Chondrocyte (in vitro differentiated cells): ENCODE measurements at regions not wholly inside any gene's neighbourhood (a gene's known extent, or its start where the extent isn't known, plus 50 kb on each side); places are given as distances from the start of the nearest gene placed in this dataset.

Experiments used
- DNase-seq: peaks from one replicate; pipeline ENCODE4 v3.0.0; 2021; ENCODE audit warnings: mixed read lengths, low spot score
- H3K27ac Mint-ChIP-seq: one replicate; pipeline ENCODE4 v1.8.0; 2021; ENCODE audit warnings: mild to moderate bottlenecking, moderate library complexity, mixed read lengths; ENCODE audit not compliant: unreplicated experiment
- H3K27me3 Mint-ChIP-seq: 2 replicates; pipeline ENCODE4 v1.8.0; 2021; ENCODE audit warnings: low read depth, mixed read lengths
- H3K36me3 Mint-ChIP-seq: 2 replicates; pipeline ENCODE4 v1.8.0; 2021; ENCODE audit warnings: low read depth, mixed read lengths
- H3K4me1 Mint-ChIP-seq: 2 replicates; pipeline ENCODE4 v1.8.0; 2021; ENCODE audit warnings: low read depth, mild to moderate bottlenecking, mixed read lengths
- H3K4me3 Mint-ChIP-seq: one replicate; pipeline ENCODE4 v1.8.0; 2021; ENCODE audit warnings: mild to moderate bottlenecking, moderate library complexity, mixed read lengths; ENCODE audit not compliant: unreplicated experiment
- H3K9me3 Mint-ChIP-seq: 2 replicates; pipeline ENCODE4 v1.8.0; 2021; ENCODE audit warnings: low read depth, mixed read lengths
- CTCF ChIP-seq: fragments of 200-600 bp; sonication (generic); IDR thresholded peaks from 2 replicates; pipeline ENCODE4 v1.5.0; 2021; ENCODE audit warnings: antibody characterized with exemption, mild to moderate bottlenecking, moderate library complexity

GRCh38 chr3:124131158-124131557 lies 139.2 kb upstream of the ROPN1 start:
- Mint-ChIP-seq H3K27ac (no peak overlapping the region), H3K4me3 (no peak overlapping the region), H3K4me1 (peaks cover 10% of the 10 kb centered on the region), H3K27me3 (no peaks in the 10 kb centered on the region), H3K36me3 (no peaks in the 10 kb centered on the region), H3K9me3 (no peaks in the 10 kb centered on the region)
- DNase-seq = no peak
- no peak for TF ChIP-seq CTCF

- no peak for TF ChIP-seq CTCF
- H3K4me3 Mint-ChIP-seq = no peak overlapping the region
- no peaks in the 10 kb centered on the region for H3K9me3 Mint-ChIP-seq
- no peaks in the 10 kb centered on the region for H3K36me3 Mint-ChIP-seq
- no peak overlapping the region for H3K27ac Mint-ChIP-seq
- H3K4me1 Mint-ChIP-seq = peaks cover 10% of the 10 kb centered on the region
- no peak for DNase-seq
- H3K27me3 Mint-ChIP-seq = no peaks in the 10 kb centered on the region
Measured at GRCh38 chr3:124131580-124131979, 139.7 kb upstream of the ROPN1 start.

GRCh38 chr3:124132813-124133212 lies 140.9 kb upstream of the ROPN1 start:
- H3K27ac Mint-ChIP-seq = no peak overlapping the region
- no peak overlapping the region for H3K4me3 Mint-ChIP-seq
- peaks cover 10% of the 10 kb centered on the region for H3K4me1 Mint-ChIP-seq
- no peaks in the 10 kb centered on the region for H3K9me3 Mint-ChIP-seq
- no peaks in the 10 kb centered on the region for H3K27me3 Mint-ChIP-seq
- no peak for TF ChIP-seq CTCF
- no peaks in the 10 kb centered on the region for H3K36me3 Mint-ChIP-seq
- no peak for DNase-seq

GRCh38 chr3:124133366-124133940 lies 141.5 kb upstream of the ROPN1 start:
- Mint-ChIP-seq H3K27ac (no peak overlapping the region), H3K4me1 (peaks cover 10% of the 10 kb centered on the region), H3K27me3 (no peaks in the 10 kb centered on the region), H3K9me3 (no peaks in the 10 kb centered on the region), H3K36me3 (no peaks in the 10 kb centered on the region), H3K4me3 (no peak overlapping the region)
- no peak for DNase-seq
- TF ChIP-seq CTCF = no peak

GRCh38 chr3:124137216-124137615 lies 145.3 kb upstream of the ROPN1 start:
- Mint-ChIP-seq H3K27me3 (no peaks in the 10 kb centered on the region), H3K27ac (no peak overlapping the region), H3K36me3 (no peaks in the 10 kb centered on the region), H3K4me3 (no peak overlapping the region), H3K9me3 (no peaks in the 10 kb centered on the region), H3K4me1 (no peaks in the 10 kb centered on the region)
- TF ChIP-seq CTCF = no peak
- DNase-seq = no peak
